Activated CD4-positive, alpha-beta T cell treated with anti-CD3 and anti-CD28 coated beads, Interleukin-2, amount 10 ng/mL, durations not matched to agents 7 days and 5 days (primary cell): ENCODE measurements at regions not wholly inside any gene's neighbourhood (a gene's known extent, or its start where the extent isn't known, plus 50 kb on each side); places are given as distances from the start of the nearest gene placed in this dataset.
"Not testable (repeated sequence)": the region's sequence is repeated elsewhere in the genome, so short reads cannot be mapped to it uniquely, and the experiment has no call there.

Experiments
- CTCF ChIA-PET: fragments of 350-600 bp; sonication (Branson Sonifier 250); formaldehyde crosslinking; loops from one replicate; lab custom pipeline; 2021; ENCODE audit warnings: antibody characterized with exemption; lab: Charles Lee
- POLR2A ChIA-PET: fragments of 350-600 bp; sonication (Branson Sonifier 250); formaldehyde crosslinking; loops from one replicate; lab custom pipeline; 2021; ENCODE audit warnings: antibody characterized with exemption; lab: Charles Lee
- DNase-seq: peaks from one replicate; pipeline ENCODE4 v3.0.0-alpha.2; 2020
- H3K27ac Mint-ChIP-seq: one replicate; pipeline ENCODE4 v1.8.0; 2021; ENCODE audit warnings: mild to moderate bottlenecking, moderate library complexity, mixed read lengths
- H3K27me3 Mint-ChIP-seq: one replicate; pipeline ENCODE4 v1.8.0; 2021; ENCODE audit warnings: mixed read lengths
- H3K36me3 Mint-ChIP-seq: one replicate; pipeline ENCODE4 v1.8.0; 2021; ENCODE audit warnings: low read depth, mixed read lengths
- H3K4me1 Mint-ChIP-seq: one replicate; pipeline ENCODE4 v1.8.0; 2021; ENCODE audit warnings: mixed read lengths
- H3K4me3 Mint-ChIP-seq: one replicate; pipeline ENCODE4 v1.8.0; 2021; ENCODE audit warnings: mild to moderate bottlenecking, moderate library complexity, mixed read lengths
- H3K9me3 Mint-ChIP-seq: one replicate; pipeline ENCODE4 v1.8.0; 2021; ENCODE audit warnings: mixed read lengths

- H3K4me3 Mint-ChIP-seq, H3K9me3 Mint-ChIP-seq, CTCF ChIA-PET, H3K4me1 Mint-ChIP-seq, H3K27me3 Mint-ChIP-seq, H3K27ac Mint-ChIP-seq, POLR2A ChIA-PET, H3K36me3 Mint-ChIP-seq, DNase-seq: not testable (repeated sequence)
Measured at GRCh38 chr4:49523816-49524765, 538.0 kb downstream of the CWH43 start.

- H3K27me3 Mint-ChIP-seq, CTCF ChIA-PET, DNase-seq, POLR2A ChIA-PET, H3K36me3 Mint-ChIP-seq, H3K27ac Mint-ChIP-seq, H3K4me1 Mint-ChIP-seq, H3K4me3 Mint-ChIP-seq: not testable (repeated sequence)
- H3K9me3 Mint-ChIP-seq: peaks cover 19% of the 10 kb centered on the region
Measured at GRCh38 chr4:49558916-49559676, 573.0 kb downstream of the CWH43 start.

GRCh38 chr4:49560131-49560816 lies 574.2 kb downstream of the CWH43 start:
- H3K36me3 Mint-ChIP-seq, H3K27ac Mint-ChIP-seq, H3K27me3 Mint-ChIP-seq, H3K4me3 Mint-ChIP-seq, DNase-seq, CTCF ChIA-PET, POLR2A ChIA-PET, H3K4me1 Mint-ChIP-seq: not testable (repeated sequence)
- peaks cover 15% of the 10 kb centered on the region for H3K9me3 Mint-ChIP-seq

- H3K27ac Mint-ChIP-seq, POLR2A ChIA-PET, CTCF ChIA-PET, H3K4me1 Mint-ChIP-seq, H3K36me3 Mint-ChIP-seq, DNase-seq, H3K4me3 Mint-ChIP-seq, H3K27me3 Mint-ChIP-seq: not testable (repeated sequence)
- H3K9me3 Mint-ChIP-seq: peaks cover 15% of the 10 kb centered on the region
Measured at GRCh38 chr4:49560883-49561282, 574.8 kb downstream of the CWH43 start.

DNA sequence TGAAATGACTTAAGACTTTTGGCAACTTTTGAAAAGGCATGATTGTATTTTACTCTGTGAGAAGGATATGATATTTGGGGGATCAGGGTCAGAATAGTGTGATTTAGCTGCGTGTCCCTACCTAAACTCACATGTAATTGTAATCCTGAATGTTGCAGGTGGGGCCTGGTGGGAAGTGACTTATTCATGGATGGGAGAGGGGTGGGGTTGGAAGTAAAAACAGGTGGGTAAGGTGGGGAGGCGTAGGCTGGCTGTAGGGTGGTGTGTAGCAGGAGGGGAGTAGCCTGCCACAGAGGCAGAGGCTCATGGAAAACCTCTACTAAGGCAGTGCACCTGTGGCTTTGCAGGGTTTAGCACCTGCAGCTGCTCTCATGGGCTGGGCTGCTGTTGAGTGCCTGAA lies 584.2 kb downstream of the CWH43 start:
- H3K4me1 Mint-ChIP-seq, H3K27ac Mint-ChIP-seq, POLR2A ChIA-PET, DNase-seq, H3K27me3 Mint-ChIP-seq, CTCF ChIA-PET, H3K36me3 Mint-ChIP-seq, H3K4me3 Mint-ChIP-seq: not testable (repeated sequence)
- peaks cover 40% of the 10 kb centered on the region for H3K9me3 Mint-ChIP-seq

DNA sequence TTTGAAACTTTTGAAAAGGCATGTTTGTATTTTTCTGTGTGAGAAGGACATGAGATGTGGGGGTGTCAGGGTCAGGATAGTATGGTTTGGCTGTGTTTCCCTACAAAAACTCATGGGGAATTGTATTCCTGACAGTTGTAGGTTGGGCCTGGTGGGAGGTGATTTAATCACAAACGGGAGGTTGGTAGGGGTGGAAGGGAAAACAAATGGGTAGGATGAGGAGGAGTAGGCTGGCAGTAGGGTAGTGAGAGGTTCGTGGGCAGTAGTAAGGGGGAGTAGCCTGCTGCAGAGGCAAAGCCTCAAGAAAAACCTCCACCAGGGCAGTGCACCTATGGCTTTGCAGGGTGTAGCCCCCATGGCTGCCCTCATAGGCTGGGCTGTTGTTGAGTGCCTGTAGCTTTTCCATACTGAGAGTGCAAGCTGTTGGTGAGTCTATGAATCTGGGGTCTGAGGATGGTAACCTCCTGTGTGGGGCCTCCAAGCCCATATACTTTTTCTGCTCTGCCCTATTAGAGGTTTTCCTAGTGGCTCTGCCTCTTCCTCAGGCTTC lies 587.7 kb downstream of the CWH43 start:
- H3K4me3 Mint-ChIP-seq, H3K36me3 Mint-ChIP-seq, H3K4me1 Mint-ChIP-seq, CTCF ChIA-PET, POLR2A ChIA-PET, H3K27ac Mint-ChIP-seq, DNase-seq, H3K27me3 Mint-ChIP-seq: not testable (repeated sequence)
- H3K9me3 Mint-ChIP-seq: peaks cover 52% of the 10 kb centered on the region

- H3K4me1 Mint-ChIP-seq, DNase-seq, H3K27me3 Mint-ChIP-seq, POLR2A ChIA-PET, CTCF ChIA-PET, H3K27ac Mint-ChIP-seq, H3K36me3 Mint-ChIP-seq, H3K4me3 Mint-ChIP-seq: not testable (repeated sequence)
- peaks cover 49% of the 10 kb centered on the region for H3K9me3 Mint-ChIP-seq
Measured at GRCh38 chr4:49575250-49575649, 589.2 kb downstream of the CWH43 start.

DNA sequence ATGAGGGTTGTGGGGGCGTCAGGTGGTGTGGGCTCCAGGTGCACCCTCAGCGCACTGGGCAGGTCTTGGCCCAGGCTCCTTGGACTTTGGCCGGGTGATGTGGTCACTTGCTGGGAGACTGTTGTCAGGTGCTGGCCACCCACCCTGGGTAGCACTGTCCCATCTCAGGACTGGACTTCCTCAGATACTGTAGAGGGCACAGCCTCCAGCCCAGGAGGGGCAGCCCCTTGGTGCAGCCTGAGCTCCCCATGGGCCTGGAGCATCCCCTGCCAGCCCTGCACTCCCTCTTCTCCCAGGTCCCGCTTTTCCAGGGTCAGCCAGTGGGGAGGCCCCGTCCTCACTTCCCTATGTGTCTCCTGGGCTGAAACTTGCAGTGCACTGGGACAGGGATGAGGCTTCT lies 592.3 kb downstream of the CWH43 start:
- H3K36me3 Mint-ChIP-seq, H3K4me1 Mint-ChIP-seq, H3K4me3 Mint-ChIP-seq, DNase-seq, POLR2A ChIA-PET, CTCF ChIA-PET, H3K27me3 Mint-ChIP-seq, H3K27ac Mint-ChIP-seq: not testable (repeated sequence)
- peaks cover 41% of the 10 kb centered on the region for H3K9me3 Mint-ChIP-seq

DNA sequence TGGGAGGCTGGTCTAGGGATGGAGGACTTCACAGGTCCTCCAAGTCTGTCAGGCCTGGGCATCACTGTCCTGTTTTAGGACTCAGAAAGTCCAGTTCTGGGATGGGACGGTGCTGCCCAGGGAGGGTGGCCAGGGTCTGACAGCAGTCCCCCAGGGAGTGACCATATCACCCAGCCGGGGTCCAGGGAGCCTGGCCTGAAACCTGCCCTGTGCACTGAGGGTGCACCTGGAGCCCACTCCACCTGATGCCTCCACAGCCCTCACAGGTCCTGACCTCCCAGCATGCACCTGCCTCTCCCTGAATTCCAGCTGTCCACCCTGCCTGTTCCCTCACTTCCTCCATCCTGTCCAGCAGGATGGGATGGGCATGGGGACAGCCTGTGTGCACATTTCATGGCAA lies 592.8 kb downstream of the CWH43 start:
- H3K27me3 Mint-ChIP-seq, H3K4me3 Mint-ChIP-seq, H3K27ac Mint-ChIP-seq, POLR2A ChIA-PET, DNase-seq, CTCF ChIA-PET, H3K36me3 Mint-ChIP-seq, H3K4me1 Mint-ChIP-seq: not testable (repeated sequence)
- H3K9me3 Mint-ChIP-seq: peaks cover 37% of the 10 kb centered on the region

- H3K4me1 Mint-ChIP-seq, H3K4me3 Mint-ChIP-seq, POLR2A ChIA-PET, H3K27ac Mint-ChIP-seq, DNase-seq, H3K36me3 Mint-ChIP-seq, CTCF ChIA-PET, H3K27me3 Mint-ChIP-seq: not testable (repeated sequence)
- H3K9me3 Mint-ChIP-seq: peaks cover 28% of the 10 kb centered on the region
Measured at GRCh38 chr4:49580166-49580565, 594.1 kb downstream of the CWH43 start.

DNA sequence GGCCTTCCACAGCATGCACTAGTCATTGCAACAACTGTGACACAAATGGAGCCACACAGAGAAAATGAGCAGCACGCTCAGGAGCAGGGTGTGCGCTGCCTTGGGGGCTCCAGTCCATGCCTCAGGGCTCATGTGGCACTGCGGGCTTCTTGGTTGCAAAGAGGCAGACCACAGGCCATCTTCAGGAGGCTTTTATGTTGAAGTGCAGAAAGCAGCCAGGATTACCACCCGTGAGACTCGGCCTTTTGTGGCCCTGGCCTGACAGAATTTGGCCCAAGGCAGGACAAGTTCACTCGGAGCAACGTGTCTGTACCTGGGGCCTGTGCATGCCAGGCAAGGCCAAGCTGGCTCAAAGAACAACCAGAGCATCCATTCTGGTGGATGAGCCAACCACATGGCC lies 602.3 kb downstream of the CWH43 start:
- POLR2A ChIA-PET, H3K27me3 Mint-ChIP-seq, H3K36me3 Mint-ChIP-seq, H3K4me1 Mint-ChIP-seq, H3K4me3 Mint-ChIP-seq, CTCF ChIA-PET, H3K27ac Mint-ChIP-seq, H3K9me3 Mint-ChIP-seq, DNase-seq: not testable (repeated sequence)

DNA sequence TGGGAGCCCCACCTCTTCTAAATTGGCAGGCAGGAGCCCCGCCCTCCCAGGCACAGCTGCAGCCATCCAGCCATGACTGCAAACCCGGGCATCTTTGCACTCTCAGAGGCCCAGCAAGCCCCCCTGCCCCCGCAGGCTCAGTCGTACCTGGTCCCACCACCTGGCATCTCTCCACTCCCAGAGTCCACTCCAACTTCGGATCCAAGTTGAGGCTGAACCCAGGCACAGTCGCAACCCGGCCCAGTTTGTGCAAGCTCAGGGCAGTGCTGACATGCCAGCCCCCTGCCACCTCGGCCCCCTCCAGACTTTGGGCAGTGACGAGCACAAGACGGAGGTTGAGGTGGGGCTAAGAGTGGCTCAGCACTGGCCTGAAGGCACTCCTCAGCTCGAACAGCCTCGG lies 632.4 kb downstream of the CWH43 start:
- H3K9me3 Mint-ChIP-seq: peaks cover 17% of the 10 kb centered on the region
- H3K27me3 Mint-ChIP-seq, H3K27ac Mint-ChIP-seq, POLR2A ChIA-PET, CTCF ChIA-PET, H3K4me3 Mint-ChIP-seq, H3K4me1 Mint-ChIP-seq, H3K36me3 Mint-ChIP-seq, DNase-seq: not testable (repeated sequence)

- H3K9me3 Mint-ChIP-seq: peaks cover 29% of the 10 kb centered on the region
- H3K4me3 Mint-ChIP-seq, H3K4me1 Mint-ChIP-seq, CTCF ChIA-PET, H3K27ac Mint-ChIP-seq, H3K27me3 Mint-ChIP-seq, H3K36me3 Mint-ChIP-seq, POLR2A ChIA-PET, DNase-seq: not testable (repeated sequence)
Measured at GRCh38 chr4:49626478-49626877, 640.4 kb downstream of the CWH43 start.
